Small intestine (tissue), 7 donors: ENCODE measurements at regions not wholly inside any gene's neighbourhood (a gene's known extent, or its start where the extent isn't known, plus 50 kb on each side); places are given as distances from the start of the nearest gene placed in this dataset.

Experiments used
- DNase-seq, 2 donors: peaks; one replicate each; pipeline versions ENCODE4 v3.0.0 to v3.0.0-alpha.2; 2013
- FAIRE-seq: peaks from 2 replicates; lab custom pipeline; 2012; peaks lifted over from hg19 to GRCh38; lab: Jason Lieb, UNC
- H3K27ac ChIP-seq, 3 donors: one replicate each; pipeline ENCODE4 v1.5.1; 2013; ENCODE audit warnings: low read length in 2 of 3, mild to moderate bottlenecking in 2 of 3, control low read depth in 1 of 3, inconsistent platforms in 1 of 3, low read depth in 1 of 3, moderate library complexity in 1 of 3
- H3K27me3 ChIP-seq, 3 donors: one replicate each; pipeline ENCODE4 v1.6.1; 2013; ENCODE audit warnings: low read length in 3 of 3, inconsistent platforms in 1 of 3; ENCODE audit not compliant: control insufficient read depth in 3 of 3, insufficient read depth in 3 of 3
- H3K36me3 ChIP-seq, 3 donors: one replicate each; pipeline ENCODE4 v1.6.1; 2013; ENCODE audit warnings: low read length in 3 of 3, inconsistent platforms in 1 of 3, low read depth in 1 of 3, mild to moderate bottlenecking in 1 of 3, moderate library complexity in 1 of 3; ENCODE audit not compliant: control insufficient read depth in 3 of 3, insufficient read depth in 2 of 3
- H3K4me1 ChIP-seq, 3 donors: one replicate each; pipeline ENCODE4 v1.6.1; 2013; ENCODE audit warnings: low read length in 2 of 3, inconsistent platforms in 1 of 3, low read depth in 1 of 3, mild to moderate bottlenecking in 1 of 3, moderate library complexity in 1 of 3; ENCODE audit not compliant: control insufficient read depth in 3 of 3, insufficient read depth in 2 of 3
- H3K4me3 ChIP-seq, 3 donors: one replicate each; pipeline ENCODE4 v1.5.1; 2013; ENCODE audit warnings: low read length in 3 of 3, control low read depth in 1 of 3, inconsistent platforms in 1 of 3, low read depth in 1 of 3, mild to moderate bottlenecking in 1 of 3, moderate library complexity in 1 of 3
- H3K9me3 ChIP-seq, 2 donors: one replicate each; pipeline ENCODE4 v1.6.1; 2013; ENCODE audit warnings: low read depth in 1 of 2, low read length in 1 of 2; ENCODE audit not compliant: control insufficient read depth in 2 of 2, insufficient read depth in 1 of 2
- WGBS, 3 donors: extraction: QIAGEN DNeasy Blood & Tissue Kit; methylation state at CpG; one replicate each; pipeline ENCODE4 v1.1.7; 2013; 5-methylcytosine and 5-hydroxymethylcytosine counted together
- donor health status: healthy with polysubstance abuse.
- donor health status: control.
- donor health status: control.
- donor health status: Bipolar disorder and iron deficiency.
- donor health status: healthy.

GRCh38 chr5:109962882-109963603 lies 273.3 kb downstream of the MAN2A1 start:
- Histone ChIP-seq H3K9me3 (no peaks in the 10 kb centered on the region), H3K36me3 (no peaks in the 10 kb centered on the region), H3K27me3 (no peaks in the 10 kb centered on the region), H3K4me1 (no peaks in the 10 kb centered on the region), H3K4me3 (no peak overlapping the region), H3K27ac (no peak overlapping the region)
- DNase-seq, result no peak
- FAIRE-seq, result no peak
- 20 to 71% (median 60%) methylated on average over 1 of the region's 1 CpG for WGBS, 3 donors

- WGBS, 3 donors, result 91 to 93% (median 92%) methylated on average over 3 of the region's 3 CpGs
- H3K4me1 ChIP-seq, result no peaks in the 10 kb centered on the region
- H3K4me3 ChIP-seq, result no peak overlapping the region
- H3K9me3 ChIP-seq, result no peaks in the 10 kb centered on the region
- no peaks in the 10 kb centered on the region for H3K27me3 ChIP-seq
- FAIRE-seq (no peak), DNase-seq (no peak)
- H3K36me3 ChIP-seq, result no peaks in the 10 kb centered on the region
- no peak overlapping the region for H3K27ac ChIP-seq
Measured at GRCh38 chr5:109964136-109964535, 274.4 kb downstream of the MAN2A1 start.

- DNase-seq (no peak), FAIRE-seq (no peak)
- WGBS, 3 donors, result 69 to 71% (median 71%) methylated on average over 3 of the region's 3 CpGs
Measured at GRCh38 chr5:109965634-109966033, 275.9 kb downstream of the MAN2A1 start.

GRCh38 chr5:109971968-109972367 lies 282.2 kb downstream of the MAN2A1 start:
- H3K27me3 ChIP-seq, result no peaks in the 10 kb centered on the region

More at GRCh38 chr5:109965634-109966033, 275.9 kb downstream of the MAN2A1 start:
- no peaks in the 10 kb centered on the region for H3K9me3 ChIP-seq
- no peaks in the 10 kb centered on the region for H3K4me1 ChIP-seq
- no peak overlapping the region for H3K4me3 ChIP-seq
- H3K27ac ChIP-seq, result no peak overlapping the region
- no peaks in the 10 kb centered on the region for H3K36me3 ChIP-seq
- H3K27me3 ChIP-seq, result no peaks in the 10 kb centered on the region

GRCh38 chr5:109981979-109982378 lies 292.3 kb downstream of the MAN2A1 start:
- Histone ChIP-seq H3K9me3 (peaks cover 0 to 8% of the 10 kb centered on the region in 2 donors), H3K27me3 (peaks cover 0 to 3% (median 0%) of the 10 kb centered on the region in 3 donors), H3K4me3 (no peak overlapping the region), H3K27ac (no peak overlapping the region), H3K4me1 (peaks cover 0 to 8% (median 0%) of the 10 kb centered on the region in 3 donors), H3K36me3 (no peaks in the 10 kb centered on the region)
- DNase-seq, result peak in 1 of 2 donors; percentile 3
- FAIRE-seq, result peak; percentile 51

More at GRCh38 chr5:109971968-109972367, 282.2 kb downstream of the MAN2A1 start:
- Histone ChIP-seq H3K4me1 (no peaks in the 10 kb centered on the region), H3K9me3 (no peaks in the 10 kb centered on the region), H3K36me3 (no peaks in the 10 kb centered on the region), H3K4me3 (no peak overlapping the region), H3K27ac (no peak overlapping the region)
- DNase-seq, result no peak
- WGBS, 3 donors, result 74 to 88% (median 78%) methylated on average over 1 of the region's 1 CpG
- FAIRE-seq, result no peak

GRCh38 chr5:109982966-109983534 lies 293.3 kb downstream of the MAN2A1 start:
- 76 to 84% (median 79%) methylated on average over 3 of the region's 3 CpGs for WGBS, 3 donors
- H3K36me3 ChIP-seq, result no peaks in the 10 kb centered on the region
- peaks cover 0 to 3% (median 0%) of the 10 kb centered on the region in 3 donors for H3K27me3 ChIP-seq
- no peak for FAIRE-seq
- peak in 1 of 2 donors; percentile 52 for DNase-seq
- peaks cover 0 to 8% of the 10 kb centered on the region in 2 donors for H3K9me3 ChIP-seq
- H3K4me1 ChIP-seq, result peaks cover 0 to 8% (median 0%) of the 10 kb centered on the region in 3 donors
- no peak overlapping the region for H3K4me3 ChIP-seq
- no peak overlapping the region for H3K27ac ChIP-seq

- WGBS, 3 donors, result 73 to 89% (median 88%) methylated on average over 2 of the region's 2 CpGs
- H3K4me3 ChIP-seq, result no peak overlapping the region
- H3K27ac ChIP-seq, result no peak overlapping the region
- peaks cover 0 to 29% (median 5%) of the 10 kb centered on the region in 3 donors for H3K4me1 ChIP-seq
- H3K27me3 ChIP-seq, result peaks cover 0 to 3% (median 0%) of the 10 kb centered on the region in 3 donors
- DNase-seq, result no peak
- no peaks in the 10 kb centered on the region for H3K36me3 ChIP-seq
- H3K9me3 ChIP-seq, result peaks cover 0 to 8% of the 10 kb centered on the region in 2 donors
- FAIRE-seq, result no peak
Measured at GRCh38 chr5:109986726-109987125, 297.0 kb downstream of the MAN2A1 start.

- Histone ChIP-seq H3K4me1 (peaks cover 0 to 31% (median 5%) of the 10 kb centered on the region in 3 donors), H3K36me3 (no peaks in the 10 kb centered on the region), H3K27me3 (peaks cover 0 to 3% (median 0%) of the 10 kb centered on the region in 3 donors), H3K27ac (no peak overlapping the region), H3K9me3 (peaks cover 0 to 6% of the 10 kb centered on the region in 2 donors), H3K4me3 (no peak overlapping the region)
- no peak for FAIRE-seq
- WGBS, 3 donors, result 0 to 3% (median 0%) methylated on average over 1 of the region's 1 CpG
- DNase-seq, result no peak
Measured at GRCh38 chr5:109987355-109987754, 297.6 kb downstream of the MAN2A1 start.
